ENCODE measurements at regions not wholly inside any gene's neighbourhood (a gene's known extent, or its start where the extent isn't known, plus 50 kb on each side); places are given as distances from the start of the nearest gene placed in this dataset.

DNA sequence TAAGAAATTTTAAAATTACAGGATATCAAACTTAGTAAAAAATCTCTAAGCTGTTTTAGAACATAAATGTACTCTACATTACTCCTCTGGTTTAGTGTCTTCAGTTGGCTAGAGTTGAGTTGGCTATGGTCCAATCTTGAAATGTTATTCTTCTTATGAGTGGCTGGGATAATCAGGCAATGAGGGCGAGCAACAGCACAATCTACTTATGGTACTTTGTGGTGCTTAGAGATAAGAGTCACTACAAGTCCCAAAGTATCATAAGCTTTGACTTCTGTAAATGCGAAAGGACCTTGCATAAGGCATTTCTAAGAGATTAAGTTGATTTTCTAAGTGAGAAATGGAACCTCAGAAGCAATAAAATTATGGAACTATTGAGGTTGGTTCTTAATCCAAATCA is 361.7 kb downstream of the GPD2 start:
- TF ChIP-seq, protein P1, sequence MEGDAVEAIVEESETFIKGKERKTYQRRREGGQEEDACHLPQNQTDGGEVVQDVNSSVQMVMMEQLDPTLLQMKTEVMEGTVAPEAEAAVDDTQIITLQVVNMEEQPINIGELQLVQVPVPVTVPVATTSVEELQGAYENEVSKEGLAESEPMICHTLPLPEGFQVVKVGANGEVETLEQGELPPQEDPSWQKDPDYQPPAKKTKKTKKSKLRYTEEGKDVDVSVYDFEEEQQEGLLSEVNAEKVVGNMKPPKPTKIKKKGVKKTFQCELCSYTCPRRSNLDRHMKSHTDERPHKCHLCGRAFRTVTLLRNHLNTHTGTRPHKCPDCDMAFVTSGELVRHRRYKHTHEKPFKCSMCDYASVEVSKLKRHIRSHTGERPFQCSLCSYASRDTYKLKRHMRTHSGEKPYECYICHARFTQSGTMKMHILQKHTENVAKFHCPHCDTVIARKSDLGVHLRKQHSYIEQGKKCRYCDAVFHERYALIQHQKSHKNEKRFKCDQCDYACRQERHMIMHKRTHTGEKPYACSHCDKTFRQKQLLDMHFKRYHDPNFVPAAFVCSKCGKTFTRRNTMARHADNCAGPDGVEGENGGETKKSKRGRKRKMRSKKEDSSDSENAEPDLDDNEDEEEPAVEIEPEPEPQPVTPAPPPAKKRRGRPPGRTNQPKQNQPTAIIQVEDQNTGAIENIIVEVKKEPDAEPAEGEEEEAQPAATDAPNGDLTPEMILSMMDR (IDR thresholded peaks at IDR 0.05) = no peak
- no peak for TF ChIP-seq EZH2 (IDR thresholded peaks at IDR 0.05; ENCODE audit: borderline replicate concordance, insufficient read depth, low read depth, low read length, poor library complexity, severe bottlenecking)
- no CpG with 5 or more reads among the region's 2 CpGs for WGBS (ENCODE audit: insufficient coverage)
- no peak overlapping the region for H3K27ac Mint-ChIP-seq
- intact Hi-C loops (cut with micrococcal nuclease) = no loop called here
- no peaks in the 10 kb centered on the region for H3K27me3 Mint-ChIP-seq
- Histone ChIP-seq H3K27me3 (replicated peaks in 1 of 4; ENCODE audit: control extremely low read depth in 1 of 4, control insufficient read depth in 3 of 4, insufficient read depth in 4 of 4, low read length in 3 of 4) (no peaks in the 10 kb centered on the region), H3K9me3 (ENCODE audit: control extremely low read depth in 1 of 3, control insufficient read depth in 2 of 3, insufficient read depth in 1 of 3, low read length in 2 of 3) (no peaks in the 10 kb centered on the region), H2AFZ (ENCODE audit: insufficient read depth, low read depth, low read length, poor library complexity, severe bottlenecking) (no peak overlapping the region), H3K79me2 (ENCODE audit: control insufficient read depth, insufficient read depth, low read length) (no peaks in the 10 kb centered on the region), H3K4me1 (ENCODE audit: control insufficient read depth in 2 of 2, insufficient read depth in 2 of 2, low read length in 2 of 2) (no peaks in the 10 kb centered on the region), H4K20me1 (ENCODE audit: control insufficient read depth, insufficient read depth, low read length, poor library complexity, severe bottlenecking) (no peaks in the 10 kb centered on the region), H3K4me3 (ENCODE audit: control extremely low read depth in 1 of 5, extremely low read depth in 1 of 5, insufficient read depth in 1 of 5, low read depth in 2 of 5, low read length in 4 of 5) (no peak overlapping the region), H3K4me2 (replicated peaks; ENCODE audit: low read depth, low read length, poor library complexity, severe bottlenecking) (no peak overlapping the region), H3K27ac (ENCODE audit: low read length in 2 of 2) (no peak overlapping the region), H3K9ac (ENCODE audit: low read length) (no peak overlapping the region), H3K36me3 (replicated peaks in 1 of 2; ENCODE audit: control extremely low read depth in 1 of 2, control insufficient read depth in 1 of 2, extremely low read depth in 1 of 2, insufficient read depth in 2 of 2, low read length in 1 of 2) (no peaks in the 10 kb centered on the region)
- no peaks in the 10 kb centered on the region for H3K9me3 Mint-ChIP-seq (ENCODE audit: insufficient read depth)
- ATAC-seq (ENCODE audit: low read depth) (no peak), DNase-seq (no peak)
- no peaks in the 10 kb centered on the region for H3K4me1 Mint-ChIP-seq
- POLR2A ChIA-PET = no interaction called here
- no peak overlapping the region for H3K4me3 Mint-ChIP-seq
- CTCF ChIA-PET = interaction anchor here (0.6 kb wide), 1 partner anchor 1829 kb away, joined by 3 read pairs; no protein-coding TSS in a partner anchor

DNA sequence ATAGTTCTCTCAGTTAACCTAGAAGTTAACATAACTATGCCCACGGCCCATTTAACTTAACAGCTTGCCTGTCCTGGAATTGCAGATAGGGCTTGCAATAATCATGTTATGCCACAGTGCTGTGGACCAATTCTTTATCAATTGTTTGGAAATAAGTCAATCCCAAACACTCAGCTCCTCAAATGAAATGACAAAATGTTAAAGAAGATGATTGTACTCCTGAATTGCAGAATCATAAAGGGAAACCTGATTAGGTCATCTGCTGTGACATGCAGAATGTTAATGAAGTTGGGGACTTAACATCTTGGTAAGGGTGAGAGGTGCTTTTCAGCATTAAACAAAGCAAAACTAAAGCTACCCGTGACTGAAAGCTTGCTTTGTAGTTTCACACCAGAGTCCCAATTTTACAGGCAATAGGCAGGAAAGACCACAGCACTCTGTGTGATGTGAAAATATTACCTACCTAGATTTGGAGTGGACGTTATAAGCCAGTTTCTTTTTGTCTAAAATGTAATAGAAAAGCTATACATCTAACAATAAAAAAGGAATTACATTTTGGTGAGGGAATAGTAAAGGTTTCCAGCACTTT is 364.0 kb downstream of the GPD2 start:
- no peak overlapping the region for H3K4me3 Mint-ChIP-seq
- WGBS (ENCODE audit: insufficient coverage) = 33% methylated on average over 1 of the region's 3 CpGs

More for the DNA sequence above, 364.0 kb downstream of the GPD2 start:
- Mint-ChIP-seq H3K27ac (no peak overlapping the region), H3K27me3 (no peaks in the 10 kb centered on the region), H3K9me3 (ENCODE audit: insufficient read depth) (no peaks in the 10 kb centered on the region), H3K4me1 (no peaks in the 10 kb centered on the region)
- Histone ChIP-seq H3K27ac (ENCODE audit: low read length in 2 of 2) (no peak overlapping the region), H3K4me1 (ENCODE audit: control insufficient read depth in 2 of 2, insufficient read depth in 2 of 2, low read length in 2 of 2) (no peaks in the 10 kb centered on the region), H4K20me1 (ENCODE audit: control insufficient read depth, insufficient read depth, low read length, poor library complexity, severe bottlenecking) (no peaks in the 10 kb centered on the region), H3K27me3 (replicated peaks in 1 of 4; ENCODE audit: control extremely low read depth in 1 of 4, control insufficient read depth in 3 of 4, insufficient read depth in 4 of 4, low read length in 3 of 4) (no peaks in the 10 kb centered on the region), H2AFZ (ENCODE audit: insufficient read depth, low read depth, low read length, poor library complexity, severe bottlenecking) (no peak overlapping the region), H3K79me2 (ENCODE audit: control insufficient read depth, insufficient read depth, low read length) (no peaks in the 10 kb centered on the region), H3K9ac (ENCODE audit: low read length) (no peak overlapping the region), H3K4me2 (replicated peaks; ENCODE audit: low read depth, low read length, poor library complexity, severe bottlenecking) (no peak overlapping the region), H3K36me3 (replicated peaks in 1 of 2; ENCODE audit: control extremely low read depth in 1 of 2, control insufficient read depth in 1 of 2, extremely low read depth in 1 of 2, insufficient read depth in 2 of 2, low read length in 1 of 2) (no peaks in the 10 kb centered on the region), H3K4me3 (ENCODE audit: control extremely low read depth in 1 of 5, extremely low read depth in 1 of 5, insufficient read depth in 1 of 5, low read depth in 2 of 5, low read length in 4 of 5) (no peak overlapping the region), H3K9me3 (ENCODE audit: control extremely low read depth in 1 of 3, control insufficient read depth in 2 of 3, insufficient read depth in 1 of 3, low read length in 2 of 3) (no peaks in the 10 kb centered on the region)
- intact Hi-C loops (cut with micrococcal nuclease) = no loop called here
- TF ChIP-seq, protein P1 (IDR thresholded peaks at IDR 0.05) = no peak
- TF ChIP-seq EZH2 (IDR thresholded peaks at IDR 0.05; ENCODE audit: borderline replicate concordance, insufficient read depth, low read depth, low read length, poor library complexity, severe bottlenecking) = no peak
- ATAC-seq (ENCODE audit: low read depth) (no peak), DNase-seq (no peak)
- ChIA-PET CTCF (no interaction called here), POLR2A (no interaction called here)

Data from B cell (primary cell).